Type B pancreatic cell (in vitro differentiated cells): ENCODE measurements at regions not wholly inside any gene's neighbourhood (a gene's known extent, or its start where the extent isn't known, plus 50 kb on each side); places are given as distances from the start of the nearest gene placed in this dataset.
"Not testable (repeated sequence)": the region's sequence is repeated elsewhere in the genome, so short reads cannot be mapped to it uniquely, and the experiment has no call there.

ENCODE experiments used
- DNase-seq: peaks from one replicate; pipeline ENCODE4 v3.0.0; 2021; ENCODE audit warnings: mixed read lengths; ENCODE audit not compliant: unreplicated experiment; ENCODE audit errors: extremely low spot score
- H3K27ac Mint-ChIP-seq: 2 replicates; pipeline ENCODE4 v1.8.0; 2021; ENCODE audit warnings: mild to moderate bottlenecking, mixed read lengths
- H3K27me3 Mint-ChIP-seq: 2 replicates; pipeline ENCODE4 v1.8.0; 2021; ENCODE audit warnings: mixed read lengths
- H3K36me3 Mint-ChIP-seq: 2 replicates; pipeline ENCODE4 v1.8.0; 2021; ENCODE audit warnings: mixed read lengths
- H3K4me1 Mint-ChIP-seq: one replicate; pipeline ENCODE4 v1.8.0; 2021; ENCODE audit warnings: mixed read lengths; ENCODE audit not compliant: unreplicated experiment
- H3K4me3 Mint-ChIP-seq: 2 replicates; pipeline ENCODE4 v1.8.0; 2021; ENCODE audit warnings: mild to moderate bottlenecking, mixed read lengths
- H3K9me3 Mint-ChIP-seq: 2 replicates; pipeline ENCODE4 v1.8.0; 2021; ENCODE audit warnings: mixed read lengths
- CTCF ChIP-seq: fragments of 200-600 bp; sonication (generic); conservative IDR thresholded peaks from 2 replicates; pipeline ENCODE4 v1.5.0; 2021; ENCODE audit warnings: antibody characterized with exemption, mild to moderate bottlenecking

GRCh38 chr1:118395430-118395991 lies 210.5 kb upstream of the SPAG17 start:
- Mint-ChIP-seq H3K27ac (no peak overlapping the region), H3K27me3 (no peaks in the 10 kb centered on the region), H3K4me1 (peaks cover 11% of the 10 kb centered on the region), H3K9me3 (no peaks in the 10 kb centered on the region), H3K36me3 (no peaks in the 10 kb centered on the region), H3K4me3 (no peak overlapping the region)
- DNase-seq = no peak
- TF ChIP-seq CTCF = no peak

GRCh38 chr1:118390955-118391354 lies 205.9 kb upstream of the SPAG17 start:
- no peak for DNase-seq
- no peaks in the 10 kb centered on the region for H3K9me3 Mint-ChIP-seq
- no peaks in the 10 kb centered on the region for H3K36me3 Mint-ChIP-seq
- no peak overlapping the region for H3K4me3 Mint-ChIP-seq
- no peaks in the 10 kb centered on the region for H3K4me1 Mint-ChIP-seq
- no peaks in the 10 kb centered on the region for H3K27me3 Mint-ChIP-seq
- no peak for TF ChIP-seq CTCF
- no peak overlapping the region for H3K27ac Mint-ChIP-seq

GRCh38 chr1:118388301-118388959 lies 203.4 kb upstream of the SPAG17 start:
- H3K9me3 Mint-ChIP-seq = no peaks in the 10 kb centered on the region
- H3K36me3 Mint-ChIP-seq = no peaks in the 10 kb centered on the region
- TF ChIP-seq CTCF = no peak
- H3K4me3 Mint-ChIP-seq = no peak overlapping the region
- no peak for DNase-seq
- H3K27ac Mint-ChIP-seq = no peak overlapping the region
- H3K27me3 Mint-ChIP-seq = no peaks in the 10 kb centered on the region
- H3K4me1 Mint-ChIP-seq = no peaks in the 10 kb centered on the region

- DNase-seq = no peak
- Mint-ChIP-seq H3K4me3 (no peak overlapping the region), H3K27ac (no peak overlapping the region), H3K36me3 (no peaks in the 10 kb centered on the region), H3K9me3 (peaks cover 6% of the 10 kb centered on the region), H3K27me3 (no peaks in the 10 kb centered on the region), H3K4me1 (peaks cover 9% of the 10 kb centered on the region)
- TF ChIP-seq CTCF = no peak
Measured at GRCh38 chr1:118381197-118381869, 196.3 kb upstream of the SPAG17 start.

GRCh38 chr1:118377183-118377582 lies 192.2 kb upstream of the SPAG17 start:
- not testable (repeated sequence) for H3K27me3 Mint-ChIP-seq, H3K36me3 Mint-ChIP-seq, H3K4me1 Mint-ChIP-seq, H3K27ac Mint-ChIP-seq, H3K4me3 Mint-ChIP-seq, DNase-seq
- H3K9me3 Mint-ChIP-seq = peaks cover 13% of the 10 kb centered on the region

GRCh38 chr1:118371612-118372011 lies 186.6 kb upstream of the SPAG17 start:
- no peaks in the 10 kb centered on the region for H3K36me3 Mint-ChIP-seq
- no peak overlapping the region for H3K4me3 Mint-ChIP-seq
- DNase-seq = no peak
- H3K27ac Mint-ChIP-seq = no peak overlapping the region
- H3K27me3 Mint-ChIP-seq = no peaks in the 10 kb centered on the region
- no peak for TF ChIP-seq CTCF
- H3K4me1 Mint-ChIP-seq = no peaks in the 10 kb centered on the region
- peaks cover 7% of the 10 kb centered on the region for H3K9me3 Mint-ChIP-seq
